Loucy (cell line): ENCODE measurements at regions not wholly inside any gene's neighbourhood (a gene's known extent, or its start where the extent isn't known, plus 50 kb on each side); places are given as distances from the start of the nearest gene placed in this dataset.

Experiments used
- EZH2phosphoT487 ChIP-seq: fragments of 200-600 bp; IDR thresholded peaks from 2 replicates; pipeline ENCODE4 v1.6.1; 2018; ENCODE audit warnings: antibody characterized with exemption, mild to moderate bottlenecking, moderate library complexity, borderline replicate concordance
- TF ChIP-seq, protein P1 (sequence below): fragments of 200-600 bp; sonication (generic); conservative IDR thresholded peaks from 2 replicates; pipeline ENCODE4 v1.5.1; 2014; ENCODE audit warnings: mild to moderate bottlenecking, antibody characterized with exemption, low read length

DNA sequence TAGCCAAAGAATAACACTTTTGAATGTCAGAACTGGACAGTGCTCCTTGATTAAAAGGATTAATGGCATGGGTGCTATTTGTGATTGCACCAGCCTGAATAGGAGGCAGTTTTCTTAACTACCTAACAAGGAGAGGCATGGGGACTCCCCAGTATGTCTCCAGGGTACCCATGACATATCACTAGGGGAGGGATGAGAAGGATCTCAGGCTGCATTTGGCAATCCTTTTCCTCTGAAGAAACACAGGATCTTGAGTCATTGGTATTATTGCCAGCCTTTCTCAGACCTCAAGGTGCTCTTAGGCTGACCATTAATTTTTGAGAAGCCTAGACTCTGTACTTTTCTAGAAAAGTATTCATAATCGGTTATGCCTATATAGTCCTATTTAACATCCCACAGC lies 77.5 kb upstream of the NPVF start:
- TF ChIP-seq, protein P1, sequence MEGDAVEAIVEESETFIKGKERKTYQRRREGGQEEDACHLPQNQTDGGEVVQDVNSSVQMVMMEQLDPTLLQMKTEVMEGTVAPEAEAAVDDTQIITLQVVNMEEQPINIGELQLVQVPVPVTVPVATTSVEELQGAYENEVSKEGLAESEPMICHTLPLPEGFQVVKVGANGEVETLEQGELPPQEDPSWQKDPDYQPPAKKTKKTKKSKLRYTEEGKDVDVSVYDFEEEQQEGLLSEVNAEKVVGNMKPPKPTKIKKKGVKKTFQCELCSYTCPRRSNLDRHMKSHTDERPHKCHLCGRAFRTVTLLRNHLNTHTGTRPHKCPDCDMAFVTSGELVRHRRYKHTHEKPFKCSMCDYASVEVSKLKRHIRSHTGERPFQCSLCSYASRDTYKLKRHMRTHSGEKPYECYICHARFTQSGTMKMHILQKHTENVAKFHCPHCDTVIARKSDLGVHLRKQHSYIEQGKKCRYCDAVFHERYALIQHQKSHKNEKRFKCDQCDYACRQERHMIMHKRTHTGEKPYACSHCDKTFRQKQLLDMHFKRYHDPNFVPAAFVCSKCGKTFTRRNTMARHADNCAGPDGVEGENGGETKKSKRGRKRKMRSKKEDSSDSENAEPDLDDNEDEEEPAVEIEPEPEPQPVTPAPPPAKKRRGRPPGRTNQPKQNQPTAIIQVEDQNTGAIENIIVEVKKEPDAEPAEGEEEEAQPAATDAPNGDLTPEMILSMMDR = no peak
- no peak for TF ChIP-seq EZH2phosphoT487
